Endodermal cell (in vitro differentiated cells): ENCODE measurements at regions not wholly inside any gene's neighbourhood (a gene's known extent, or its start where the extent isn't known, plus 50 kb on each side); places are given as distances from the start of the nearest gene placed in this dataset.

Experiments
- DNase-seq: peaks from one replicate; pipeline ENCODE4 v3.0.0-alpha.2; 2017
- H3K27ac ChIP-seq: 2 replicates; pipeline ENCODE4 v1.5.1; 2013; ENCODE audit warnings: mild to moderate bottlenecking, low read depth, low read length, moderate library complexity
- H3K27me3 ChIP-seq: 2 replicates; pipeline ENCODE4 v1.6.1; 2013; ENCODE audit warnings: mild to moderate bottlenecking, low read length, moderate library complexity; ENCODE audit not compliant: insufficient read depth, control insufficient read depth, poor library complexity, severe bottlenecking
- H3K36me3 ChIP-seq: 2 replicates; pipeline ENCODE4 v1.7.0; 2013; ENCODE audit warnings: mild to moderate bottlenecking, low read length, moderate library complexity; ENCODE audit not compliant: control insufficient read depth, insufficient read depth
- H3K4me1 ChIP-seq: one replicate; pipeline ENCODE4 v1.7.0; 2013; ENCODE audit warnings: low read length; ENCODE audit not compliant: control insufficient read depth, insufficient read depth
- H3K4me3 ChIP-seq: 2 replicates; pipeline ENCODE4 v1.5.1; 2013; ENCODE audit warnings: mild to moderate bottlenecking, low read length, moderate library complexity
- H3K9ac ChIP-seq: 2 replicates; pipeline ENCODE4 v1.6.1; 2013; ENCODE audit warnings: mild to moderate bottlenecking, low read length, moderate library complexity; ENCODE audit not compliant: poor library complexity, severe bottlenecking; ENCODE audit errors: extremely low read depth
- H3K9me3 ChIP-seq: 2 replicates; pipeline ENCODE4 v1.6.1; 2013; ENCODE audit warnings: mild to moderate bottlenecking, low read length, moderate library complexity; ENCODE audit not compliant: control insufficient read depth
- H3K27ac Mint-ChIP-seq: 2 replicates; pipeline ENCODE4 v1.8.0; 2020; ENCODE audit warnings: mixed read lengths
- H3K27me3 Mint-ChIP-seq: 2 replicates; pipeline ENCODE4 v1.8.0; 2021; ENCODE audit warnings: mild to moderate bottlenecking, mixed read lengths; ENCODE audit not compliant: insufficient read depth
- H3K36me3 Mint-ChIP-seq: 2 replicates; pipeline ENCODE4 v1.8.0; 2020; ENCODE audit warnings: low read depth, mixed read lengths
- H3K4me1 Mint-ChIP-seq: 2 replicates; pipeline ENCODE4 v1.8.0; 2020; ENCODE audit warnings: mixed read lengths
- H3K4me3 Mint-ChIP-seq: 2 replicates; pipeline ENCODE4 v1.8.0; 2020; ENCODE audit warnings: mild to moderate bottlenecking, moderate library complexity, mixed read lengths
- H3K9me3 Mint-ChIP-seq: 2 replicates; pipeline ENCODE4 v1.8.0; 2020; ENCODE audit warnings: mild to moderate bottlenecking, mixed read lengths
- CTCF ChIP-seq: fragments of 200-600 bp; sonication (generic); conservative IDR thresholded peaks from 2 replicates; pipeline ENCODE4 v1.5.0; 2021; ENCODE audit warnings: antibody characterized with exemption, mild to moderate bottlenecking
- WGBS, 2 experiments: methylation state at CpG; one replicate each; pipeline versions ENCODE4 v1.1.5 to v1.1.7; 2013; ENCODE audit warnings: missing lambda C conversion rate in 2 of 2, mixed read lengths in 1 of 2; ENCODE audit not compliant: insufficient coverage in 1 of 2, insufficient read length in 1 of 2; 5-methylcytosine and 5-hydroxymethylcytosine counted together

- H3K36me3 Mint-ChIP-seq = no peaks in the 10 kb centered on the region
- no peaks in the 10 kb centered on the region for H3K27me3 Mint-ChIP-seq
- H3K27ac ChIP-seq = no peak overlapping the region
- no peak overlapping the region for H3K4me3 Mint-ChIP-seq
- DNase-seq = no peak
- no peaks in the 10 kb centered on the region for H3K36me3 ChIP-seq
- H3K9me3 Mint-ChIP-seq = no peaks in the 10 kb centered on the region
- H3K4me1 ChIP-seq = no peaks in the 10 kb centered on the region
- no peak overlapping the region for H3K27ac Mint-ChIP-seq
- H3K27me3 ChIP-seq = no peaks in the 10 kb centered on the region
- TF ChIP-seq CTCF = no peak
- 100% methylated on average over 1 of the region's 2 CpGs; no CpG with 5 or more reads in 1 of the 2 experiments for WGBS, 2 experiments
- H3K9ac ChIP-seq = no peak overlapping the region
- no peaks in the 10 kb centered on the region for H3K9me3 ChIP-seq
- no peak overlapping the region for H3K4me3 ChIP-seq
- peaks cover 30% of the 10 kb centered on the region for H3K4me1 Mint-ChIP-seq
These were observed 200.6 kb upstream of the LDB2 start for GRCh38 chr4:17098996-17099395.

- no peak for TF ChIP-seq CTCF
- Mint-ChIP-seq H3K4me1 (peaks cover 30% of the 10 kb centered on the region), H3K9me3 (no peaks in the 10 kb centered on the region), H3K27me3 (no peaks in the 10 kb centered on the region), H3K4me3 (no peak overlapping the region), H3K36me3 (no peaks in the 10 kb centered on the region), H3K27ac (no peak overlapping the region)
- H3K4me1 ChIP-seq = no peaks in the 10 kb centered on the region
- no peak overlapping the region for H3K4me3 ChIP-seq
- H3K36me3 ChIP-seq = no peaks in the 10 kb centered on the region
- H3K27me3 ChIP-seq = no peaks in the 10 kb centered on the region
- WGBS, 2 experiments = 94 to 95% methylated on average over 4 of the region's 4 CpGs
- no peak for DNase-seq
- no peak overlapping the region for H3K9ac ChIP-seq
- no peaks in the 10 kb centered on the region for H3K9me3 ChIP-seq
- H3K27ac ChIP-seq = no peak overlapping the region
These were observed 200.0 kb upstream of the LDB2 start for GRCh38 chr4:17098401-17098800.

GRCh38 chr4:17097362-17097761 is 198.9 kb upstream of the LDB2 start:
- Mint-ChIP-seq H3K36me3 (no peaks in the 10 kb centered on the region), H3K27ac (no peak overlapping the region), H3K9me3 (no peaks in the 10 kb centered on the region), H3K27me3 (no peaks in the 10 kb centered on the region), H3K4me3 (no peak overlapping the region), H3K4me1 (peaks cover 30% of the 10 kb centered on the region)
- H3K4me1 ChIP-seq = no peaks in the 10 kb centered on the region
- TF ChIP-seq CTCF = no peak
- H3K9ac ChIP-seq = no peak overlapping the region
- 67 to 81% methylated on average over 1 of the region's 1 CpG for WGBS, 2 experiments
- DNase-seq = no peak
- no peak overlapping the region for H3K4me3 ChIP-seq
- no peaks in the 10 kb centered on the region for H3K9me3 ChIP-seq
- H3K27ac ChIP-seq = no peak overlapping the region
- H3K36me3 ChIP-seq = no peaks in the 10 kb centered on the region
- no peaks in the 10 kb centered on the region for H3K27me3 ChIP-seq
